B cell (primary cell): ENCODE measurements at regions not wholly inside any gene's neighbourhood (a gene's known extent, or its start where the extent isn't known, plus 50 kb on each side); places are given as distances from the start of the nearest gene placed in this dataset.

Experiments
- ATAC-seq: fragments of 200-7000 bp; cut with Tn5 transposase; one replicate; pipeline ENCODE4 v1.10.0; 2021; ENCODE audit warnings: low read depth, mild to moderate bottlenecking, moderate number of reproducible peaks, moderate library complexity
- CTCF ChIA-PET: fragments of 350-600 bp; sonication (Branson Sonifier 250); formaldehyde crosslinking; loops from one replicate; lab custom pipeline; 2021; ENCODE audit warnings: antibody characterized with exemption, inconsistent platforms; lab: Charles Lee
- POLR2A ChIA-PET: fragments of 350-600 bp; sonication (Branson Sonifier 250); formaldehyde crosslinking; loops from one replicate; lab custom pipeline; 2021; ENCODE audit warnings: antibody characterized with exemption; lab: Charles Lee
- DNase-seq: peaks from one replicate; pipeline ENCODE4 v3.0.0; 2013
- H2AFZ ChIP-seq: 2 replicates; pipeline ENCODE4 v1.6.1; 2012; ENCODE audit warnings: mild to moderate bottlenecking, low read depth, low read length; ENCODE audit not compliant: insufficient read depth, poor library complexity, severe bottlenecking
- H3K27ac ChIP-seq, 2 donors: 1 replicate in 1 of 2; 2 replicates in 1 of 2; pipeline ENCODE4 v1.5.1; 2012 to 2013; ENCODE audit warnings: low read length in 2 of 2, mild to moderate bottlenecking in 2 of 2, moderate library complexity in 1 of 2
- H3K27me3 ChIP-seq, 4 experiments: fragments of 200-600 bp in 1 of 4; sonication (generic) in 1 of 4; replicated peaks in 1 of 4; 1 replicate in 2 of 4; 2 replicates in 2 of 4; pipeline versions ENCODE4 v1.6.1 to v1.7.0; 2013 to 2016; ENCODE audit warnings: low read length in 3 of 4, mild to moderate bottlenecking in 2 of 4, mixed read lengths in 1 of 4, moderate library complexity in 1 of 4; ENCODE audit not compliant: insufficient read depth in 4 of 4, control insufficient read depth in 3 of 4; ENCODE audit errors: control extremely low read depth in 1 of 4
- H3K36me3 ChIP-seq, 2 experiments: replicated peaks in 1 of 2; 1 replicate in 1 of 2; 2 replicates in 1 of 2; pipeline versions ENCODE4 v1.6.1 to v1.7.1; 2013; ENCODE audit warnings: low read length in 1 of 2; ENCODE audit not compliant: insufficient read depth in 2 of 2, control insufficient read depth in 1 of 2; ENCODE audit errors: control extremely low read depth in 1 of 2, extremely low read depth in 1 of 2
- H3K4me1 ChIP-seq, 2 donors: fragments of 200-600 bp in 1 of 2; sonication (generic) in 1 of 2; 1 replicate in 1 of 2; 2 replicates in 1 of 2; pipeline versions ENCODE4 v1.5.1 to v1.6.1; 2013 to 2017; ENCODE audit warnings: low read length in 2 of 2; ENCODE audit not compliant: control insufficient read depth in 2 of 2, insufficient read depth in 2 of 2
- H3K4me2 ChIP-seq: replicated peaks from 2 replicates; pipeline ENCODE3; 2012; ENCODE audit warnings: mild to moderate bottlenecking, low read depth, low read length; ENCODE audit not compliant: poor library complexity, severe bottlenecking
- H3K4me3 ChIP-seq, 5 experiments: fragments of 200-600 bp in 1 of 5; sonication (generic) in 1 of 5; 1 replicate in 3 of 5; 2 replicates in 2 of 5; pipeline versions ENCODE4 v1.5.1 to v1.7.0; 2011 to 2016; ENCODE audit warnings: low read length in 4 of 5, mild to moderate bottlenecking in 4 of 5, low read depth in 2 of 5, control low read depth in 1 of 5, moderate library complexity in 1 of 5; ENCODE audit not compliant: insufficient read depth in 1 of 5; ENCODE audit errors: control extremely low read depth in 1 of 5, extremely low read depth in 1 of 5
- H3K79me2 ChIP-seq: fragments of 200-600 bp; sonication (generic); one replicate; pipeline ENCODE4 v1.6.0; 2016; ENCODE audit warnings: low read length; ENCODE audit not compliant: control insufficient read depth, insufficient read depth
- H3K9ac ChIP-seq: fragments of 200-600 bp; sonication (generic); 2 replicates; pipeline ENCODE4 v1.6.1; 2017; ENCODE audit warnings: mild to moderate bottlenecking, low read length, moderate library complexity
- H3K9me3 ChIP-seq, 3 donors: one replicate each; pipeline versions ENCODE4 v1.6.1 to v1.7.1; 2013; ENCODE audit warnings: low read length in 2 of 3; ENCODE audit not compliant: control insufficient read depth in 2 of 3, insufficient read depth in 1 of 3; ENCODE audit errors: control extremely low read depth in 1 of 3
- H4K20me1 ChIP-seq: 2 replicates; pipeline ENCODE4 v1.6.0; 2012; ENCODE audit warnings: mild to moderate bottlenecking, low read length; ENCODE audit not compliant: insufficient read depth, control insufficient read depth, poor library complexity, severe bottlenecking
- H3K27ac Mint-ChIP-seq: one replicate; pipeline ENCODE4 v1.8.0; 2021; ENCODE audit warnings: mixed read lengths
- H3K27me3 Mint-ChIP-seq: one replicate; pipeline ENCODE4 v1.8.0; 2021; ENCODE audit warnings: mixed read lengths
- H3K4me1 Mint-ChIP-seq: one replicate; pipeline ENCODE4 v1.8.0; 2021; ENCODE audit warnings: mixed read lengths
- H3K4me3 Mint-ChIP-seq: one replicate; pipeline ENCODE4 v1.8.0; 2021; ENCODE audit warnings: mixed read lengths
- H3K9me3 Mint-ChIP-seq: one replicate; pipeline ENCODE4 v1.8.0; 2022; ENCODE audit warnings: mixed read lengths; ENCODE audit not compliant: insufficient read depth
- CTCF ChIP-seq: fragments of 200-600 bp; IDR thresholded peaks from one replicate; pipeline ENCODE4 v1.8.0; 2022; ENCODE audit warnings: antibody characterized with exemption, mild to moderate bottlenecking
- EZH2 ChIP-seq: IDR thresholded peaks from 2 replicates; pipeline ENCODE4 v1.6.1; 2012; ENCODE audit warnings: borderline replicate concordance, low read depth, mild to moderate bottlenecking, moderate library complexity, low read length; ENCODE audit not compliant: insufficient read depth, poor library complexity, severe bottlenecking
- WGBS: methylation state at CpG from one replicate; pipeline ENCODE4 v1.1.5; 2013; ENCODE audit warnings: missing lambda C conversion rate; ENCODE audit not compliant: insufficient coverage; 5-methylcytosine and 5-hydroxymethylcytosine counted together
- intact Hi-C: fragments of 100-400 bp; cut with micrococcal nuclease; formaldehyde crosslinking; loops from one replicate; pipeline ENCODE4 v1.10.0; 2022

DNA sequence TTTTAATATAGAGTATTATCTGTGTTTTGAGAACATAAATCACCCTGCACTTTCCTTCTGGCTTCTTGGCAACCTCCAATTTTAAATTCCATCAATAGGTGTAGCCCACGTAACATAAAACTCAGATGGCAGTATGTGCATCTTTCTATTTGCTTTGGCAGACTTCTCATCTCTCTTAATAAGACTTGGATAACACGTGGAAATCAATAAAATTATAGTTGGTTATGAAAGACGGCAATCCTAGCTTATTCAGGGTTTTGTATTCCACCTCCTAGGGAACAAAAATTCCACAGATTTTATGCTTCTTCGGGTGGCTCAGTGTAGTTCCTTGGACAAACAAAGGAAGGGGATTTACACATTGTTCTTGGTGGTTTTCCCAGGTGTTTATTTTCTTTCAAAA is 299.3 kb downstream of the RND3 start:
- Histone ChIP-seq H3K79me2 (no peaks in the 10 kb centered on the region), H3K4me3 (no peak overlapping the region), H3K36me3 (no peaks in the 10 kb centered on the region), H3K4me2 (no peak overlapping the region), H3K27ac (no peak overlapping the region), H3K27me3 (no peaks in the 10 kb centered on the region), H3K9me3 (peaks cover 0 to 13% (median 0%) of the 10 kb centered on the region in 3 donors), H2AFZ (no peak overlapping the region), H4K20me1 (no peaks in the 10 kb centered on the region), H3K9ac (no peak overlapping the region), H3K4me1 (no peaks in the 10 kb centered on the region)
- ATAC-seq: no peak
- intact Hi-C loops: no loop called here
- H3K9me3 Mint-ChIP-seq: peaks cover 2% of the 10 kb centered on the region
- no peak for DNase-seq
- no peak for TF ChIP-seq CTCF
- no peak for TF ChIP-seq EZH2
- H3K4me3 Mint-ChIP-seq: no peak overlapping the region
- no peaks in the 10 kb centered on the region for H3K27me3 Mint-ChIP-seq
- no peak overlapping the region for H3K27ac Mint-ChIP-seq
- ChIA-PET POLR2A (no interaction called here), CTCF (no interaction called here)
- no peaks in the 10 kb centered on the region for H3K4me1 Mint-ChIP-seq
- 60% methylated on average over 1 of the region's 4 CpGs for WGBS

DNA sequence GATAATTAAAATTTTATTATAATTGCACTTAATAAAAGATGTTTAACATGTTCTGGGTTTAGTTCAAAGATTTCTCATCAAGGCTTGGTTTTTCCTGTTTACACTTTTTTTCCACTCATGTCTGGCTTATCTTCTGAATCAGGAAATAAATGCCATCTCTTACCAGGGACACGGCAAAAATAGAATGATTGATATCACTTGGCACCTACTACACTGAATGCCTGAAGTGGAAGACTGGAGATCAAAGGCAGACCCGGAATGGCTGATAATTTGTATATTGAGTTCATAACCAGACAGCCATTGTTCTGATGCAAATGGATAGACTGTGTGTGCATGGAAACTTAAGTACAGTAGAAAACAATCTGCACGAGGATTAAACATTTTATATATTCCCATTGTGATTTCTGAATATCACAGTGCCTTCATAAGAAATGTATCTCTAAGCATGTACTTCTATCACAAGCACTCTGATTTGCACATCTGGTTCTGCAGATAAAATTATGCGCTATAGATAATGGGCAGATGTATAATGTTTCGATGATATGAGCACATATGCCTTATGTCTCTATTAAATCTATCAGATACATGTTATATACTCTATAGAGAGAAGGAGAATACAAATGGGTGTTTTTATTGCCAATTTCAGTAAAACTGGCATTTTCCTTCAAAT is 304.8 kb downstream of the RND3 start:
- no CpG with 5 or more reads among the region's 5 CpGs for WGBS
- no peak for DNase-seq
- Histone ChIP-seq H3K27ac (no peak overlapping the region), H3K4me1 (no peaks in the 10 kb centered on the region), H3K4me2 (no peak overlapping the region), H3K9ac (no peak overlapping the region), H3K79me2 (no peaks in the 10 kb centered on the region), H3K36me3 (no peaks in the 10 kb centered on the region), H3K4me3 (no peak overlapping the region), H3K9me3 (peaks cover 0 to 5% (median 0%) of the 10 kb centered on the region in 3 donors), H4K20me1 (no peaks in the 10 kb centered on the region), H2AFZ (no peak overlapping the region), H3K27me3 (no peaks in the 10 kb centered on the region)
- TF ChIP-seq CTCF: no peak
- no peak for TF ChIP-seq EZH2
- no peak overlapping the region for H3K4me3 Mint-ChIP-seq
- intact Hi-C loops: no loop called here
- no peaks in the 10 kb centered on the region for H3K27me3 Mint-ChIP-seq
- CTCF ChIA-PET: no interaction called here
- H3K4me1 Mint-ChIP-seq: no peaks in the 10 kb centered on the region
- H3K9me3 Mint-ChIP-seq: peaks cover 2% of the 10 kb centered on the region
- H3K27ac Mint-ChIP-seq: no peak overlapping the region
- POLR2A ChIA-PET: no interaction called here
- ATAC-seq: no peak
